Activated T-cell treated with anti-CD3 and anti-CD28 coated beads, Interleukin-2, amount 50 U/mL, for 72 hours (primary cell): ENCODE measurements at regions not wholly inside any gene's neighbourhood (a gene's known extent, or its start where the extent isn't known, plus 50 kb on each side); places are given as distances from the start of the nearest gene placed in this dataset.

ENCODE experiments used
- ATAC-seq, 2 donors: fragments of 150-1000 bp; cut with Tn5 transposase; replicated peaks in 1 of 2; 2 replicates each; pipeline ENCODE4 v1.10.0; 2021; ENCODE audit warnings: moderate library complexity in 2 of 2, mild to moderate bottlenecking in 1 of 2
- DNase-seq, 2 donors: peaks; one replicate each; pipeline ENCODE4 v3.0.0; 2021 to 2022; ENCODE audit warnings: mixed read lengths in 1 of 2
- H3K27ac Mint-ChIP-seq: one replicate; pipeline ENCODE4 v1.8.0; 2022; ENCODE audit warnings: mild to moderate bottlenecking, moderate library complexity, mixed read lengths
- H3K27me3 Mint-ChIP-seq: one replicate; pipeline ENCODE4 v1.8.0; 2022; ENCODE audit warnings: low read depth, mixed read lengths
- H3K36me3 Mint-ChIP-seq, 2 donors: one replicate each; pipeline ENCODE4 v1.8.0; 2022; ENCODE audit warnings: mixed read lengths in 2 of 2, mild to moderate bottlenecking in 1 of 2; ENCODE audit not compliant: insufficient read depth in 2 of 2
- H3K4me1 Mint-ChIP-seq: one replicate; pipeline ENCODE4 v1.8.0; 2022; ENCODE audit warnings: low read depth, mixed read lengths
- H3K4me3 Mint-ChIP-seq, 2 donors: one replicate each; pipeline ENCODE4 v1.8.0; 2022; ENCODE audit warnings: mild to moderate bottlenecking in 2 of 2, mixed read lengths in 2 of 2, moderate library complexity in 2 of 2
- H3K9me3 Mint-ChIP-seq, 2 donors: one replicate each; pipeline ENCODE4 v1.8.0; 2022; ENCODE audit warnings: mixed read lengths in 2 of 2

DNA sequence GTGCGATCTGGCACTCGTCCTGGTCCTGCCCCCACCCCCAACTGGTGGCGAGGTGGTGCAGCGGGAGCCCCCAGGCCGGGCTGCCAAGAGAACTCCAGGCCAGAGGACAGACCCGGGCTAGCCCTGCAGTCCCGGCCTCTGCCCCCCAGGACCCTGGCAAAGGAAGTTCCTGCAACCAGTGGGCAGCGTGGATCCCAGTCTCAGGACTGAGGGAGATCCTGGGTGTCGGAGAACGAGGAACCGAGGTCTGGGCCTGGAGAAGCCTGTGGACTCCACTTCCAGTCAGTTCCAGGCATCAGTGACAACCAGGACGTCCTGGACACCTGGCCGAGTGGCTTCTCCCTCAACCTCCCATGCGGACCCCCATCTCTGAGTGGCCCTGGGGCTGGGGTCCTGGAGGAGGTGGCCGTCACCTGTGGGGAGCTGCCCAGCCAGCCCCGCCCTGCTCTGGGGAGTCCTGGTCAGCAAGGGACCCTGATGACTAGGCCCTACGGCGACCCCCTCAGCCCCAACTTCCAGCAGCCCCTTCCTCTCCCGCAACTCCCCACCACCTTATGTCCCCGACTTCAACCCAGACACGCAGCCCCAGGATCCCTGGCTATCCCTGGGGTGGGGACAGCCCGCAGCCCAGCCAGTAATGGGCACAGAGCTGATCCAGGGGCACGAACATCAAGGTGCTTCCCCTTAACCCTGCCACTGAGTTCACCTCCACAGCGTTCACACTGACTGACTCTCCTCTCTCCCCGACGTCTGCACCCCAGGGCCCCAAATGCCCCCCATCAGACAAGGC, 53.7 kb upstream of the NKX1-1 start:
- no peak for ATAC-seq
- Mint-ChIP-seq H3K4me3 (no peak overlapping the region), H3K36me3 (peaks cover 2 to 3% of the 10 kb centered on the region in 2 donors), H3K4me1 (no peaks in the 10 kb centered on the region), H3K9me3 (peaks cover 3 to 4% of the 10 kb centered on the region in 2 donors), H3K27ac (no peak overlapping the region), H3K27me3 (peaks cover 14% of the 10 kb centered on the region)
- no peak for DNase-seq

DNA sequence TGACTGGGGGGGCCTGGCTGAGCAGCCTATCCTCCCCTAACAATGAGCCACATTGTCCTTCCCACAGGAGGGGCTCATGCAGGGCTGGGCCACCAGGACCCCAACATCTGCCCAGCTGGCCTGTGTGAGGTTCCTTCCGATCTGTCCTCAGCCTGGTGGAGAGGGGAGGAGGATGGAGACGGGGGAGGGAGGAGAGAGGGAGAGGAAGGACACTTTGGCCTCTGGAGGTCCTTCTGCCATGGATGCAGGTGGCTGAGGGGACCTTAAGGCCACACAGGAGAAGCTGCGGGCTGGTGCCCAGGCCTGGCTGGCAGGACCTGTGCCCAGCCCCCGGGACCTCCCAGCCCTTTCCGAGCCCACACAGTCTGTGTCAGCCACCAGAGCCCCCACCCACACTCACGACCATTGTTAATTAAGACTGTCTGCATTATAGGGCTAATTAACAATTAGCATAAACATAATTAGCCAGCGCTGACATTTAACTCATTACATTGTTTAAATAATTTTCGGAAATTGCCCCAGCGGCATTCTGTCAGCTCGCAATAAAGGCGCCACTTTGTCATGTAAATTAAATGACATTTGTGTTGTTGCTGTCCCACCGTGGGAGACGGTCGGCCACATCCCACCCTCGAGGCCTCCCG, 53.0 kb upstream of the NKX1-1 start:
- H3K27ac Mint-ChIP-seq = no peak overlapping the region
- ATAC-seq (no peak), DNase-seq (no peak)
- peaks cover 14% of the 10 kb centered on the region for H3K27me3 Mint-ChIP-seq
- H3K4me3 Mint-ChIP-seq = no peak overlapping the region
- no peaks in the 10 kb centered on the region for H3K4me1 Mint-ChIP-seq
- H3K9me3 Mint-ChIP-seq = peaks cover 3 to 4% of the 10 kb centered on the region in 2 donors
- H3K36me3 Mint-ChIP-seq = peaks cover 2 to 3% of the 10 kb centered on the region in 2 donors

DNA sequence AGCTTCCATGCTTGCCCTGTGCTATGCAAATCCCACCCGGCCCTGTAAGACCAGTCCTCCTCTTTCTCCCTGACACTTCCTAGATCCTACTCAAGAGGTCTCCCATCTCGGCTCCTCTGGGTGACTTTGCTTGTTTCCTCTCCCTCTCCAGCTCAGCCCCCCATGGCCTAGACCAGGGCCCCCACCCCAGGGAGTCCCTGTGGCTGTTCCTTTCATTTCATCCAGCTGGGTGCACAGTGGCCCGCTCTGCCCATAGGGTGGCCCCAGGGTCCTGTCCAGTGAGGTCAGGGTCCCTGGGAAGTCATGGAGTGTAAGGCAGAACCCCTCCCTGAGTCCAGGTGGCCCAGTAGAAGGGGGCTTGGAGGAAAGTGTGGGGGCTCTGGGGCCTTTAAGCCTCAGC, 52.3 kb upstream of the NKX1-1 start:
- peaks cover 14% of the 10 kb centered on the region for H3K27me3 Mint-ChIP-seq

More for the DNA sequence above, 52.3 kb upstream of the NKX1-1 start:
- no peak for DNase-seq
- H3K4me1 Mint-ChIP-seq = no peaks in the 10 kb centered on the region
- H3K27ac Mint-ChIP-seq = no peak overlapping the region
- H3K4me3 Mint-ChIP-seq = no peak overlapping the region
- peaks cover 5 to 7% of the 10 kb centered on the region in 2 donors for H3K36me3 Mint-ChIP-seq
- ATAC-seq = no peak
- peaks cover 8 to 10% of the 10 kb centered on the region in 2 donors for H3K9me3 Mint-ChIP-seq
